ENCODE measurements at regions not wholly inside any gene's neighbourhood (a gene's known extent, or its start where the extent isn't known, plus 50 kb on each side); places are given as distances from the start of the nearest gene placed in this dataset.

DNA sequence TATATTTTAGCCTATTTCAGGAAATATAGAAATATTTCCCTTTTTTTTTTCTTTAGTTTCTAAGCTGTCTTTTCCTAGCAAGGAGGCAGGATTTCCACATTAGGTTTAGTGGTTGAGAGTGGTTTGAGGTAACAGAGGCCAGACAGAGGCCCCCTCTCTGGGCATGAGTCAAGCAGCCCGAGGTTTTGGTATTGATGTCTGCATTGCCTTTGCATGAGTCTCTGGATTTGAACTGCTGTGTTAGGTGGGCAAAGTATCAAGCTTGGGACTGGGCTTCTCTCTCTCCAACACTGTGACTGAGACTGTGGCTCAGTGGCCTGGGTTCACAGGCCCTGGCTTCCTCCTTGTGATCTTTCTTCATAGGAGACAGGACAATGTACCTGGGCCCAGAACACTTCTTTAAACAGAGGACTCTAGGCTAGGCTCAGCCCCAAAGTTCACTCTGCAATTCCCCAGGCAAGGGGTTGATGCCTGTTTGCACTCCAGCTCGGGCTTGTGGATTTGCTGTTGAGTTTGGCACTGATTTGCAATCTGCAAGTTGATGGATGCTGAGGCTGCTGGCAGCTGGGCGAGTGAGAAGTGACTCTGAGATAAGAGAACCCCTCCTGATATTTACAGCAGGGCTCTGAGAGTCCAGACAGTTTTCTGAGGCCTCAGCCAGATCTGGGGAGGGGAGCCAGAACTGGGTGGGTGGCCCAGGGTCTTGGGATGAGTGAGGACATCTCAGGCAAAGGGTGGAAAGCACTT lies 271.2 kb downstream of the EN1 start:
- TF ChIP-seq, protein P1, sequence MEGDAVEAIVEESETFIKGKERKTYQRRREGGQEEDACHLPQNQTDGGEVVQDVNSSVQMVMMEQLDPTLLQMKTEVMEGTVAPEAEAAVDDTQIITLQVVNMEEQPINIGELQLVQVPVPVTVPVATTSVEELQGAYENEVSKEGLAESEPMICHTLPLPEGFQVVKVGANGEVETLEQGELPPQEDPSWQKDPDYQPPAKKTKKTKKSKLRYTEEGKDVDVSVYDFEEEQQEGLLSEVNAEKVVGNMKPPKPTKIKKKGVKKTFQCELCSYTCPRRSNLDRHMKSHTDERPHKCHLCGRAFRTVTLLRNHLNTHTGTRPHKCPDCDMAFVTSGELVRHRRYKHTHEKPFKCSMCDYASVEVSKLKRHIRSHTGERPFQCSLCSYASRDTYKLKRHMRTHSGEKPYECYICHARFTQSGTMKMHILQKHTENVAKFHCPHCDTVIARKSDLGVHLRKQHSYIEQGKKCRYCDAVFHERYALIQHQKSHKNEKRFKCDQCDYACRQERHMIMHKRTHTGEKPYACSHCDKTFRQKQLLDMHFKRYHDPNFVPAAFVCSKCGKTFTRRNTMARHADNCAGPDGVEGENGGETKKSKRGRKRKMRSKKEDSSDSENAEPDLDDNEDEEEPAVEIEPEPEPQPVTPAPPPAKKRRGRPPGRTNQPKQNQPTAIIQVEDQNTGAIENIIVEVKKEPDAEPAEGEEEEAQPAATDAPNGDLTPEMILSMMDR (conservative IDR thresholded peaks at IDR 0.05), result no peak
- TF ChIP-seq ZFX (IDR thresholded peaks at IDR 0.05), result no peak
